Spinal cord (tissue), 9 donors: ENCODE measurements at regions not wholly inside any gene's neighbourhood (a gene's known extent, or its start where the extent isn't known, plus 50 kb on each side); places are given as distances from the start of the nearest gene placed in this dataset.

Experiments used
- DNase-seq, 6 donors: peaks; one replicate each; pipeline versions ENCODE4 v3.0.0 to v3.0.0-alpha.2; 2013 to 2015; ENCODE audit warnings: low spot score in 6 of 6, low read depth in 4 of 6
- H3K27ac ChIP-seq: one replicate; pipeline ENCODE4 v1.5.1; 2013; ENCODE audit warnings: low read depth, low read length, control low read depth
- H3K27me3 ChIP-seq: one replicate; pipeline ENCODE4 v1.6.1; 2013; ENCODE audit warnings: low read length; ENCODE audit not compliant: control insufficient read depth, insufficient read depth
- H3K36me3 ChIP-seq: one replicate; pipeline ENCODE4 v1.6.1; 2013; ENCODE audit warnings: low read length; ENCODE audit not compliant: control insufficient read depth, insufficient read depth
- H3K4me1 ChIP-seq: one replicate; pipeline ENCODE4 v1.6.1; 2013; ENCODE audit warnings: low read length; ENCODE audit not compliant: control insufficient read depth, insufficient read depth
- H3K4me3 ChIP-seq: one replicate; pipeline ENCODE4 v1.5.1; 2013; ENCODE audit warnings: low read depth, low read length, control low read depth
- H3K9me3 ChIP-seq: one replicate; pipeline ENCODE4 v1.6.1; 2013; ENCODE audit warnings: low read length; ENCODE audit not compliant: control insufficient read depth, insufficient read depth
- WGBS: methylation state at CpG from one replicate; pipeline ENCODE4 v1.1.5; 2013; ENCODE audit warnings: missing lambda C conversion rate; ENCODE audit not compliant: insufficient coverage; 5-methylcytosine and 5-hydroxymethylcytosine counted together
- donor health status: healthy.

GRCh38 chr3:151581035-151581434, 120.2 kb upstream of the IGSF10 start:
- H3K27me3 ChIP-seq, result no peaks in the 10 kb centered on the region
- H3K36me3 ChIP-seq, result no peaks in the 10 kb centered on the region
- no peaks in the 10 kb centered on the region for H3K4me1 ChIP-seq
- no CpG with 5 or more reads among the region's 2 CpGs for WGBS
- no peak for DNase-seq
- H3K27ac ChIP-seq, result no peak overlapping the region
- H3K4me3 ChIP-seq, result no peak overlapping the region
- H3K9me3 ChIP-seq, result peaks cover 3% of the 10 kb centered on the region

DNA sequence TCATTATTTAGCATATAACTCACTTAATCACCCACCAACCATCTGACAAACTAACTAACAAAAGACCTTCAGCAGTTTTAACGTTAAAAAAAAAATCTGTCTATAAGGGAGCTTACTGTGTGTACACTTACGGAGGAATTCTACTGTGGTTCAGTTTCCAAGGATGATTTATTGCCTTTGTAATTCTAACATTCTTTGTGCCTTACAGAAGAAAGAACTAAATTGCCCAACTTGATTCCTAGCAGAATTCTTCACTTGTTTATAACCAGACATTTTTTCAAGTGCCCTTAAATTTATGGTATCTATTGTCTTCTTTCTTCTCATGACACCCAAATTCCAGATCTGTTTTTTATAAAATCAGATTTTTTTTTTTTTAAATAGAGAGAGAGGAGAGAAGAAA, 119.7 kb upstream of the IGSF10 start:
- no peak overlapping the region for H3K4me3 ChIP-seq
- H3K9me3 ChIP-seq, result peaks cover 3% of the 10 kb centered on the region
- no peaks in the 10 kb centered on the region for H3K4me1 ChIP-seq
- no peaks in the 10 kb centered on the region for H3K36me3 ChIP-seq
- WGBS, result no CpG with 5 or more reads among the region's 2 CpGs
- no peaks in the 10 kb centered on the region for H3K27me3 ChIP-seq
- DNase-seq, result peak in 1 of 6 donors; percentile 5
- H3K27ac ChIP-seq, result no peak overlapping the region

DNA sequence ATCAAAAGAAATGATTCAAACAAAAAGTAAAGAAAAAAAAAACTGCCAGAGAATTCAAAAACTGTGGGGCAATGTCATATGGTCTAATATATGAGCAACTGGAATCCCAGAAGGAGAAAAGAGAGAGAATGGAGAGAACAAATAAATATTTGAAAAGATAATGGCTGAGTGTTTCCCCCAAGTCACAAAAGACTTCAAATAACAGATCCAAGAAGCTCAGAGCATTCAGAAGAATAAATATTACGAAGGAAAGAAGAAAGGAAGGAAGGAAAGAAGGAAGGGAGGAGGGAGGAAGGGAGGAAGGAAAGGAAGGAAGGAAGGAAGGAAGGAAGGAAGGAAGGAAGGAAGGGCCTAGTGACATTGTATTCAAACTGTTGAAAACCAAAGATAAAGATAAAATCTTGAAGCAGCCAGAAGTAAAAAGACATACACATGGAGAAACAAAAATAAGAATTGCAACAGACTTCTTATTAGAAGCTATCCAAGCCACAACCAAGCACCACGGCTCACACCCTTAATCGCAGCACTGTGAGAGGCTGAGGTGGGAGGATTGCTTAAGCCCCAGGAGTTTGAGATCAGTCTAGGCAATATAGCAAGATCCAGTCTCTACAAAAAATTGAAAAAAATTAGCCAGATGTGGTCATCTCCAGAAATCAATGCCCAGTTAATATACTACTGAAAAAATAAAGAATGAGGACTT, 118.9 kb upstream of the IGSF10 start:
- Histone ChIP-seq H3K9me3 (peaks cover 3% of the 10 kb centered on the region), H3K4me3 (no peak overlapping the region), H3K27me3 (no peaks in the 10 kb centered on the region), H3K36me3 (no peaks in the 10 kb centered on the region), H3K4me1 (no peaks in the 10 kb centered on the region), H3K27ac (no peak overlapping the region)
- WGBS, result no CpG with 5 or more reads among the region's 3 CpGs
- no peak for DNase-seq

DNA sequence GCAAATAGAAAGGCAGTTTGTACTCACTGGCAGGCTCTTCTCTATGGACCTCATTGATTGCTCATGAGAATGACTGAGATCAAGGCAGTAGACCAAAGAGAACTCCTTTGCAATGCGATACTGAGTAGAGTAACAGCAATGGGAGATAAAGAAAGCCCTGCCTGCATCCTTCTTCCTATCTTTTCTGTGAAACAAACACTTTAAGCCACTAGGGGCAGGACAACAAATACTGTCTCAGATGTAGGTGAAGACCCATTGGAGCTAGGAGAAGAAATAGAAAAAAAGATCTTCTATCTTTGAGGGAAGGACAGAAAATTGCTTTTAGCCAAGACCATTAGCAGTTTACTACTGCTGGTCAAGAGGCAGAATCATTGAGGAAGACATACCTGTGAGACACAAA, 117.6 kb upstream of the IGSF10 start:
- Histone ChIP-seq H3K36me3 (no peaks in the 10 kb centered on the region), H3K9me3 (peaks cover 3% of the 10 kb centered on the region), H3K4me3 (no peak overlapping the region), H3K27ac (no peak overlapping the region), H3K27me3 (no peaks in the 10 kb centered on the region), H3K4me1 (no peaks in the 10 kb centered on the region)
- 100% methylated on average over 1 of the region's 1 CpG for WGBS
- no peak for DNase-seq

GRCh38 chr3:151576511-151577137, 115.8 kb upstream of the IGSF10 start:
- Histone ChIP-seq H3K9me3 (peaks cover 3% of the 10 kb centered on the region), H3K4me1 (no peaks in the 10 kb centered on the region), H3K36me3 (no peaks in the 10 kb centered on the region), H3K27ac (no peak overlapping the region), H3K27me3 (no peaks in the 10 kb centered on the region), H3K4me3 (no peak overlapping the region)
- DNase-seq, result no peak
- WGBS, result no CpG with 5 or more reads among the region's 7 CpGs

GRCh38 chr3:151568184-151568583, 107.3 kb upstream of the IGSF10 start:
- 40% methylated on average over 1 of the region's 4 CpGs for WGBS
- H3K27me3 ChIP-seq, result no peaks in the 10 kb centered on the region
- no peak overlapping the region for H3K4me3 ChIP-seq
- H3K27ac ChIP-seq, result no peak overlapping the region
- no peaks in the 10 kb centered on the region for H3K9me3 ChIP-seq
- DNase-seq, result peak in 1 of 6 donors; percentile 18
- H3K36me3 ChIP-seq, result no peaks in the 10 kb centered on the region
- no peaks in the 10 kb centered on the region for H3K4me1 ChIP-seq

- Histone ChIP-seq H3K4me3 (no peak overlapping the region), H3K36me3 (no peaks in the 10 kb centered on the region), H3K9me3 (no peaks in the 10 kb centered on the region), H3K27ac (no peak overlapping the region), H3K4me1 (no peaks in the 10 kb centered on the region), H3K27me3 (no peaks in the 10 kb centered on the region)
- DNase-seq, result no peak
- WGBS, result 72% methylated on average over 2 of the region's 2 CpGs
These were observed 106.6 kb upstream of the IGSF10 start for GRCh38 chr3:151567477-151567876.

GRCh38 chr3:151564261-151564660, 103.4 kb upstream of the IGSF10 start:
- no peaks in the 10 kb centered on the region for H3K4me1 ChIP-seq
- no peaks in the 10 kb centered on the region for H3K27me3 ChIP-seq
- no CpG with 5 or more reads among the region's 2 CpGs for WGBS
- H3K27ac ChIP-seq, result no peak overlapping the region
- H3K9me3 ChIP-seq, result no peaks in the 10 kb centered on the region
- H3K36me3 ChIP-seq, result no peaks in the 10 kb centered on the region
- no peak for DNase-seq
- H3K4me3 ChIP-seq, result no peak overlapping the region

- Histone ChIP-seq H3K4me1 (no peaks in the 10 kb centered on the region), H3K4me3 (no peak overlapping the region), H3K36me3 (no peaks in the 10 kb centered on the region), H3K27me3 (no peaks in the 10 kb centered on the region), H3K9me3 (no peaks in the 10 kb centered on the region), H3K27ac (no peak overlapping the region)
- no CpG with 5 or more reads among the region's 2 CpGs for WGBS
- no peak for DNase-seq
These were observed 102.4 kb upstream of the IGSF10 start for GRCh38 chr3:151563305-151563704.

GRCh38 chr3:151562891-151563290, 102.0 kb upstream of the IGSF10 start:
- no peak for DNase-seq
- Histone ChIP-seq H3K27ac (no peak overlapping the region), H3K27me3 (no peaks in the 10 kb centered on the region), H3K4me1 (no peaks in the 10 kb centered on the region), H3K9me3 (no peaks in the 10 kb centered on the region), H3K36me3 (no peaks in the 10 kb centered on the region), H3K4me3 (no peak overlapping the region)
- WGBS, result 100% methylated on average over 2 of the region's 5 CpGs
